Ecto neural progenitor cell (in vitro differentiated cells): ENCODE measurements at regions not wholly inside any gene's neighbourhood (a gene's known extent, or its start where the extent isn't known, plus 50 kb on each side); places are given as distances from the start of the nearest gene placed in this dataset.

Source experiments
- DNase-seq: peaks from one replicate; pipeline ENCODE4 v3.0.0-alpha.2; 2018; ENCODE audit warnings: low spot score

- DNase-seq: no peak
These were observed 60.3 kb upstream of the CALM2 start for GRCh38 chr2:47236503-47237215.

- DNase-seq: no peak
These were observed 58.8 kb upstream of the CALM2 start for GRCh38 chr2:47235132-47235531.

GRCh38 chr2:47234456-47234855 is 58.1 kb upstream of the CALM2 start:
- DNase-seq: no peak

GRCh38 chr2:47232738-47233415 is 56.6 kb upstream of the CALM2 start:
- no peak for DNase-seq

- DNase-seq: no peak
These were observed 54.1 kb upstream of the CALM2 start for GRCh38 chr2:47230418-47230817.

GRCh38 chr2:47227532-47228279 is 51.4 kb upstream of the CALM2 start:
- DNase-seq: no peak

GRCh38 chr2:47226923-47227220 is 50.6 kb upstream of the CALM2 start:
- no peak for DNase-seq

GRCh38 chr2:47226132-47226922 is 50.0 kb upstream of the CALM2 start:
- DNase-seq: no peak
